ENCODE measurements at regions not wholly inside any gene's neighbourhood (a gene's known extent, or its start where the extent isn't known, plus 50 kb on each side); places are given as distances from the start of the nearest gene placed in this dataset.
"Not testable (repeated sequence)": the region's sequence is repeated elsewhere in the genome, so short reads cannot be mapped to it uniquely, and the experiment has no call there.

DNA sequence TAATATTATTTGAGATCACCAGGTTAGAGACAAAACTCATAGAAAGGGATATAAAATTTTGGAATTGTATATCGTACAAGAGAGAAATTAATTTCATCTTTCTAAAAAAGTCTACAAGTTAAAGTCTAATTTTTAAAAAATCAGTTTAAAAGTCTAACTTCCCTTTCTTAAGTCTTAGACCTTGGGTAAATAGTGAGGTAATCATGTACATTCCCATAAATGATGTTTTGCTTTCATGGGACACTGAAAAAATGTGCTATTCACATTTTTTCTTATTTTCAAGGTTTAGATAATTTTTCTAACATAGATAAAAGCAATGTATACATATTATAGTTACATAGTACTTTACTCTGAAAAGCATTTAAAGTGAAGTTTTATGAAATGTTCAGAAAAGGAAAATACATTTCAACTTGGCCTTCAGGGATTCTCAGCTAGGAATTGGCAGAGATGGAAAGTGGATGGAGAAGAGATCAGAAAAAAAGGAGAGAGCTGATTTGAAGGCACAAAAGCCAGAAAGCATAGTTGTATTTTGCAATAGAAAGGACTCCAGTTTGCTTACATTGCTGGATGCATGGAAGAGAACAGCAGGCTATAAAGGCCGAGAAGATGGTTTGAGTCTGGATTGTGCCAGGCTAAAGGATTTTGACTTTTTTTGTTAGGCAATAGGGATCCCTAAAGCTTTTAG, 194.0 kb downstream of the CASP12 start:
- DNase-seq (ENCODE audit: low read depth): no peak

GRCh38 chr11:104700609-104701008, 197.7 kb downstream of the CASP12 start:
- no peak for DNase-seq (ENCODE audit: low read depth)

- DNase-seq (ENCODE audit: low read depth): no peak
These were observed 198.3 kb downstream of the CASP12 start for GRCh38 chr11:104699981-104700380.

GRCh38 chr11:104695065-104695463, 203.2 kb downstream of the CASP12 start:
- DNase-seq (ENCODE audit: low read depth): no peak

DNA sequence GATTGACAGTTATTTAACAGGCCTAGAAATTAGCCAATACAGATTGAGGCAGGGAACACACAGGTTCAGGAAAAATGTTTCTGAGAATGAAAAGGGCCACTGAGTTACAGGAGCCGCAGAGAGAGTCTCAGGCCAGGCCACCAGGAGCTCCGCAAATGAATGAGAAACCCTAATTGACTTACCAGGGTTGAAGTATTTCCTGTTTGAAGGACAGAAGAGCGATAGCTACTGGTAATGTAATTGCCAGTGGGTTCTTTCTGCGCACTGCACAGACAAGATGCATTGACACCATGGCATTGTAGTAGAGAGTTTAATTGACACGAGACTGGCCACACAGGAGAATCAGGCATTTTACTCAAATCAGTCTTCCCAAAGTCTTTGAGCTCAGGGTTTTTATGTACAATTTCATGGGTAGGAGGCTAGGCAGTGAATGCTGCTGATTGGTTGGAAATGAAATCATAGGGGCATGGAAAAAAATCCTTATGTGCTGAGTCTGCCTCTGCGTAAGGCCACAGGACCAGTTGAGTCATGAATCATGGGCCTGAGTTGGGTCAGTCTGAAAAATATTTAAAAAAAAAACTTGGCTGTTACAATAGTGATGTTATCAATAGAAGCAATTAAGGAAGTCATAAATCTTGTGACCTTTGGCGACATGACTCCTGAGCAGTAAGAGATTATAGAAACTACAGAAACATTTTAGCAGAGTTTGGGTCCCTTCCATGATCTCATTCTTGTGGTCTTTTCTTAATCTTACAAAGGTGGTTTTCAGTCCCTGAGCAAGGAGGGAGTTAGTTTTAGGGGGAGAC, 203.8 kb downstream of the CASP12 start:
- no peak for DNase-seq (ENCODE audit: low read depth)

- no peak for DNase-seq (ENCODE audit: low read depth)
These were observed 205.5 kb downstream of the CASP12 start for GRCh38 chr11:104692751-104693150.

DNA sequence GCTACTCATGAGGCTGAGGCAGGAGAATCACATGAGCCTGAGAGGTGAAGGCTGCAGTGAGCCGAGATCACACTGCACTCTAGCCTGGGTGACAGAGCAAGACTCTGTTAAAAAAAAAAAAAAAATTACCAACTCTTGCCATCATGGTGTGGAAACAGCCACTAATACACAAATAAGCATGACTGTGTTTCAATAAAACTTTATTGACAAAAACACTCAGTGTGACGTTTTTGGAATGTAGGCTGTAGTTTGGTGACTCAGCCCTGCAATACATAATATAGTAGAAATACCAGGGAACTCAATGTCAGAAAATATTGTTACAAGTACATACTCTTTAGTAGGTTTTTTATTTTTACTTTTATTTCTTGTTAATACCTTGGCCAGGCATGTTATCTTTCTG, 207.1 kb downstream of the CASP12 start:
- DNase-seq (ENCODE audit: low read depth): no peak

- DNase-seq (ENCODE audit: low read depth): no peak
These were observed 208.0 kb downstream of the CASP12 start for GRCh38 chr11:104690241-104690640.

DNA sequence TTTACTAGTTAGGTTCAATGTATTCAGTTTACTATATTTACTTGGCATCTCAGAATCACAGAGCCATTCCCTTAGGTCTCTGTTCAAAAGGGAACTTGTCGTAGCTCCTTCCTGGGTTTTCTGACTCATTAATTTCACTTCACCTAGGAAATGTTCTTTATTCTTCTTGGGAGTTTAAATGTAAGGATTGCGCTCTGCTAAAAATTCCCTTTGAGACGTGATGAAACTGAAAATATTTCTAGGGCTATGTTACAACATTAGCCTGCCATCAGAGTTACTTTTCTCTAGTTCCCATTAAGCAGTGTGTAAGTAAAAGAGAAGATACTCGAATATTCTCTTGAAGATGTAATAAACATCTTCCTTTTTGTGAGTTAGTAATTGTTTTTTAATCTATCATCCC, 209.5 kb downstream of the CASP12 start:
- DNase-seq (ENCODE audit: low read depth): no peak

DNA sequence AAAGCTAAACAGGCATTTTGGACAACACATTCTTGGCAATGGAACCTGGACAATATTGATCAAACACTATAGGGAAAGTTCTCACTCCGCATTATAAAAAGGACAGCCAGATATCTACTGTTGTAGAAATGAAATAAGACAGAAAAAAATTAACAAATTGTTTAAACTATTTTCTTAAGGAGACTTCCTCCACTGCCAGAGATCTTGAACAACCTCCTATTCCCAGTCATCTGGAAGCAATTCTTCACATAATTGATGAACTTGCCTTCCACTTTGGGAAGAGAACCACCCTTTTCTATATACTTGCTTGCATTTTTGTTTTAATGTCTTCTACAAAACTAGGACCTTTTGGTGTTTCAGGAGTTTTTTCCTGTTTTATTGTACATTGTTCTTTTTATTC, 216.1 kb downstream of the CASP12 start:
- DNase-seq (ENCODE audit: low read depth): no peak

GRCh38 chr11:104679258-104679657, 219.0 kb downstream of the CASP12 start:
- no peak for DNase-seq (ENCODE audit: low read depth)

GRCh38 chr11:104678408-104678807, 219.9 kb downstream of the CASP12 start:
- DNase-seq (ENCODE audit: low read depth): no peak

DNA sequence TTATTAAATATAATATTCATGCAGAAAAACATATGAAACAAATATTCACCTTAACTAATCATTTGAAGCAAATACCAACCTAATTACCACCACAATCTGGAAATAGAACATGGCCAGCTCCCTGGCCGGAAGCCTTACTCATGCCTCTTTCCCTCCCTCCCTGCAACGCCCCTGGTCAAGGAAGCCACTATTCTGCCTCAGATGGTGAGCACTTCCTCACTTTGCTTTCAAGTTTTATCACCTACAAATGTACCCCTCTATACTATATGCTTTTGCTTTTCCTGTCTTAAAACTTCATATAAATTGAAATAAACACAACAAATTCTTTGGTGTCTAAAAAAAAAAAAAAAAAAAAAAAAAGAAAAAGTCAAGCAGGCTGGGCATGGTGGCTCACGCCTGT, 221.2 kb downstream of the CASP12 start:
- not testable (repeated sequence) for DNase-seq (ENCODE audit: low read depth)

DNA sequence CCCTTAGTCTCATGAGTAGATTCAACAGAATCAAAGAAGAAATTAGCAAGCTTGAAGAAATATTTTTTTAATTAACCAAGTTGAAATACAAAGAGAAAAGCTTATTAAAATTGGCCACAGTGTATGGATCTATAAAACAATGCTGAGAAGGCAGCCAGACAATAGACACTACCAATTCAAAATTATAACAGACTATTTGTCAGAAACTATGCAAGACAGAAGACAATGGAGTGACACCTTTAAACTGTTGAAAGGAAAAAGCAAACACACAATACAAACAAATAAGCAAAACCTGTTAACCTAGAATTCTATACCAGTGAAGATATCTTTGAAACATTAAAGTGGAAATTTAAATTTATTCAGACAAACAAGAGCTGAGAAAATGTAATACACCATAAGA, 225.4 kb downstream of the CASP12 start:
- DNase-seq (ENCODE audit: low read depth): no peak

GRCh38 chr11:104668797-104669463, 229.3 kb downstream of the CASP12 start:
- peak; percentile 55 for DNase-seq (ENCODE audit: low read depth)

- DNase-seq (ENCODE audit: low read depth): no peak
These were observed 231.6 kb downstream of the CASP12 start for GRCh38 chr11:104666624-104667023.

DNA sequence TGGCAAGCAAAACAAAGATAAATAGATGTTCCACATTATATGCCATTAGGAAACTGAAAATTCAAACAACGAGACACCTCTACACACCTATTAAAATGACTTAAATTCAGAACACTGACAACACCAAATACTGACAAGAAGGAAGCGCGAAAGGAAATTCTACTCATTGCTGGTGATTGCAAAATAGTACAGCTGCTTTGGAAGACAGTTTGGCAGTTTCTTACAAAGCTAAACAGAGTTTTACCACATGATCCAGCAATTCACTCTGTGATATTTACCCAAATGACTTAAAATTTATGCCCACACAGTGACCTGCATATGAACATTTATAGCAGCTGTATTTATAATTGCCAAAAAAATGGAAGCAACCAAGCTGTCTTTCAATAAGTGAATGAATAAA, 232.6 kb downstream of the CASP12 start:
- no peak for DNase-seq (ENCODE audit: low read depth)

- DNase-seq (ENCODE audit: low read depth): peak; percentile 12
These were observed 234.8 kb downstream of the CASP12 start for GRCh38 chr11:104663190-104664140.

GRCh38 chr11:104661901-104662300, 236.4 kb downstream of the CASP12 start:
- no peak for DNase-seq (ENCODE audit: low read depth)

DNA sequence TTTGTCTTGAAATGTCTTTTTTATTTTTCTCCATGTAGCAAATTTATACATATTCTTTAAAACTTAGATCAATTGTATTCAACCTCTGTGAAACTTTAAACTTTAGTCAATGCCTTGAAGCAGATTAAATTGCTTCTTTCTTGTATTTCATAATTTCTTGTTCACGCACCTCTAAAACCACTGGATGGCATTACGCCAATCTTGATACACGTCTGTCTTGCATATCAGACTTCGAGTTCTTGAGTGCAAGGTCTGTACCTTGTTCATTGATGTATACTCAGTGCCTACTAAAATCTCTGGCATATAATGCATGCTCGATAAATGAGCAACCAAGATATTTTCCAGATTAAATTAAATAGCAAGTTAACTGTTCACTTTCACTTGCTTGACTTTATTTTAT, 236.8 kb downstream of the CASP12 start:
- DNase-seq (ENCODE audit: low read depth): no peak

DNA sequence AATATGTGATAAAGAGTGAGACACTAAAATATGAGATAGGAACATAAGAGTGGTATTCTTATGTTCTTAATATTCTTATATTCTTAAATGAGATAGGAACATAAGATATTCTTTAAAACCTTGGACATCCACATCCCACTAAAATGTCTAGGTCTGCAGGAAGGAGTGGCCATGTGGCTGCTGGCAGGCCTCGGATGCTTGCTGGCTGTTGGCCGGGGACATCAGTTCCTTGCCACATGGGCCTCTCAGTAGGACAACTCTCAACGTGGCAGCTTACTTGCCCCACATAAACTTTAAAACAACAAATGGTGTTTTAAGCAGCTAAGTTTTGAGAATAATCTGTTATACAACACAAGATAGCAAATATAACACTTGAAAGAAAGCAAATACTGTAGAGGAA, 240.1 kb downstream of the CASP12 start:
- no peak for DNase-seq (ENCODE audit: low read depth)

GRCh38 chr11:104657083-104657482, 241.2 kb downstream of the CASP12 start:
- DNase-seq (ENCODE audit: low read depth): no peak
